GM18867 (cell line): ENCODE measurements at regions not wholly inside any gene's neighbourhood (a gene's known extent, or its start where the extent isn't known, plus 50 kb on each side); places are given as distances from the start of the nearest gene placed in this dataset.
"Not testable (repeated sequence)": the region's sequence is repeated elsewhere in the genome, so short reads cannot be mapped to it uniquely, and the experiment has no call there.

Experiments
- ATAC-seq: cut with Tn5 transposase; IDR thresholded peaks from one replicate; pipeline ENCODE4 v1.9.1; 2021; ENCODE audit warnings: mild to moderate bottlenecking, moderate library complexity; ENCODE audit not compliant: unreplicated experiment

DNA sequence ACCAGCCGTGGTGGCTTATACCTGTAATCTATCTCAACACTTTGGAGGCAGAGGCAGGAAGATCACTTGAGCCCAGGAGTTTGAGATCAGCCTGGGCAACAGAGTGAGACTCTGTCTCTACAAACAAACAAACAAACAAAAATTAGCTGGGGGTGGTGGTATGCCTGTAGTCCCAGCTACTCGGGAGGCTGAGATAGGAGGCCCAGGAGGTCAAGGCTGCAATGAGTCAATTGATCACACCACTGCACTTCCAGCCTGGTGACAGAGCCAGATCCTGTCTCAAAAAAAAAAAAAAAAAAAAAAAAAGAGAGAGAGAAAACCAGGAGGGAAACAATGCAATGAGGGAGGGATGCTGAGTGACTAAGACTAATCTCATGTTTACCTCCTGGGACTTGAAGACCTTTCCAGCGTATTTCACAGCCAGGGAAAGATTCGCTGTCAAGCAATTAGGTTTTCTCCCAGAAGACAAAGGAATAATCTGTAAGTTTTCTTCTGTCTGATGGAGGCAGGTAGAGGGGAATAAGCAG, 51.1 kb upstream of the MIER3 start:
- ATAC-seq: no peak

DNA sequence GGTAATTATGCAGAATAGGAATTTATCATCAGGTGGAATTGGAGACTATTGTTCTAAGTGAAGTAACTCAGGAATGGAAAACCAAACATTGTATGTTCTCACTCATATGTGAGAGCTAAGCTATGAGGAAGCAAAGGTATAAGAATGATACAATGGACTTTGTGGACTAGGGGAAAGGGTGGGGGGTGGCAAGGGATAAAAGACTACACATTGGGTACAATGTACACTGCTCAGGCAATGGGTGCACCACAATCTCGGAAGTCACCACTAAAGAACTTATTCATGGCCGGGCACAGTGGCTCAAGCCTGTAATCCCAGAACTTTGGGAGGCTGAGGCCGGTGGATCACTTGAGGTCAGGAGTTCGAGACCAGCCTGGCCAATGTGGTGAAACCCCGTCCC, 51.6 kb upstream of the MIER3 start:
- not testable (repeated sequence) for ATAC-seq

DNA sequence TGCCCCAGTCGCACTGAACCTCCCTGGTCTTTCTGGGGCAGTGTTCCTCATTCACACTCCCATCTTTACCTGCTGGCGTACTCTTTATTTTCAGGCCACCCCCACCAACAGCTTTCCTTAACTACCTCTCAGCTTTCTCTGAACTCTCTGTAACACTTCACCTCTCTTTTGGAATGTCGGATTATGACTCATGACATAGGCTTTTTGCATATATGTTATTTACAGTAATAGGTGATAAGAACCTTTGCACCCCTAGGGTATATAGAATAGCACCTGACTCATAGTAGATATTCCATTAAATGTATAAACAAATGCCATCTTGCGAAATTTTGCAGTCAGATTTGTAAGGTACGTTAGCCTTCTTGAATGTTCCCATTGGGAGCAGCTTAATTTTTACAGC, 52.9 kb upstream of the MIER3 start:
- no peak for ATAC-seq

DNA sequence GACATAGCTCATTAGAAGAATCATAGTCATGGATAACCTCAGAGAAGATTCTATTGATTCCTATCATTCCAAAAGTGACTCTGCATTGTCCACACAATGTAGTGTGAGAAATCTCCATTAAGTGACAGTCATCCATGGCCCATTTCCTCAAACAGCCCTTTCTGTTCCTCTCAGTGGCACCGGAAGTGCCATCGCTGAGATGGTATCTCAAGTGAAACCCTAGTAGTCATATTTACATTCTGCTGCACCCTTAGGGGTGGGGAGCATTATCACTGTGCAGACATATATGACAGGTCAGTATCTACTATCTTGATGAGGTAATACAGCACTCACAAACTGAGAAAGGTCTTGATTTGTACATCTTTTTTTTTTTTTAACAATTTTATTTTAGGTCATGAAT, 55.4 kb upstream of the MIER3 start:
- peak; percentile 91 for ATAC-seq

DNA sequence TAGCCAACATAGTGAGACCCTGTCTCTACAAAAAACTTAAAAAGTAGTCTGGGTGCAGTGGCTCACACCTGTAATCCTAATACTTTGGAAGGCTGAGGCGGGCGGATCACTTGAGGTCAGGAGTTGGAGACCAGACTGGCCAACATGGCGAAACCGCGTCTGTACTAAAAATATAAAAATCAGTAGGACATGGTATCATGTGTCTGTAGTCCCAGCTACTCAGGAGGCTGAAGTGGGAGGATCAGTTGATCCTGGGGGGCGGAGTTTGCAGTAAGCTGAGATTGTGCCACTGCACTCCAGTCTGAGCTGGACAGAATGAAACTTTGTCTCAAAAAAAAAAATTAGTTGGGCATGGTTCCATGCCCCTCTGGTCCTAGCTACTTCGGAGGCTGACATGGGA, 57.9 kb upstream of the MIER3 start:
- no peak for ATAC-seq

DNA sequence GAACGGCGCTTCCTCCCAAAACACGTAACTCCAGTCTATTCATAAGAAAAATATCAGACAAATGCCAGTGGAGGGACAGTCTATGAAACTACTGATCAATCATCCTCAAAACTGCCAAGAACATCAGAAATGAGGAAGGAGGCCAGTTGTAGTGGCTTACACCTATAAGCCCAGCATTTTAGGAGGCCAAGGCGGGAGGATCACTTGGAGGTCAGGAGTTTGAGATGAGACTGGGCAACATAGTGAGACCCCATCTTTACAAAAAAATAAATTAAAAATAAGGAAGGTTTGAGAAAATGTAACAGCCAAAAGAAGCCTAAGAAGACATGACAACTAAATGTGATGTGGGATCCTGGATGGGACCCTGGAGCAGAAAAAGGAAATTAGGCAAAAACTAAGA, 58.9 kb upstream of the MIER3 start:
- ATAC-seq: no peak

DNA sequence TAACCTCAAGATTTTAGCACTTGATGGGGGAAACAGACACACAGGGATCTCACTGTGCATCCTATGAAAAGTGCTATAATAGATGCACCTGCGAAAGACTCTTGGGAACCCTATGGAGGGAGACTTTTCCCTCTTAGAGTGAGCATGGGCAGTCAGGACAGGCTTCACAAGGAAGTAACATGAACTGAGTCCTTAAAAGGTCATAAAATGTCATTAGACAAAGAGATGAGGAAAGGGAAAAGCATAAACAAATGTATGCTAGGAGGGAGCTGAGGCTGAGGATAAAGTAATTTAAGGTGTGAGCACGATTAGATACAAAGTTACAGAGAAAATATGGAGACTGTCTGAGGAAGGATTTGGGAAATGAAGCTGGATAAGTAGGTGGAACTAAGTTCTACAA, 60.6 kb upstream of the MIER3 start:
- ATAC-seq: no peak

DNA sequence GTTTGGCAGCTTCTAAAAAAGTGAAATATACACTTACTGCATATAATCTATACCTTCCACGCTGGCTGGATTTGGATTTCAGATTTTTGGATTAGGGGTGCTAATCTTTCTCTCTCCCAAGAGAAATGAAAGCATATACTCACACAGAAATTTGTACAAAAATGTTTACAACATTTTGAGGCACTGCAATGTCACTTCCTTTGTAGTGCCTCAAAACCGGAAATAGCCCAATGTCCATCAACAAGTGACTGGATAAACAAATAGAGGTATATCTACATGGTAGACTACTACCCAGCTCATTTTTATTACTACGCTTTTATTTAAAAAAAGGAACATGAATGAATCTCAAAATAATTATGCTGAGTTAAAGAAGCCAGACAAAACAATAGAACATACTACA, 74.0 kb upstream of the MIER3 start:
- ATAC-seq: no peak

DNA sequence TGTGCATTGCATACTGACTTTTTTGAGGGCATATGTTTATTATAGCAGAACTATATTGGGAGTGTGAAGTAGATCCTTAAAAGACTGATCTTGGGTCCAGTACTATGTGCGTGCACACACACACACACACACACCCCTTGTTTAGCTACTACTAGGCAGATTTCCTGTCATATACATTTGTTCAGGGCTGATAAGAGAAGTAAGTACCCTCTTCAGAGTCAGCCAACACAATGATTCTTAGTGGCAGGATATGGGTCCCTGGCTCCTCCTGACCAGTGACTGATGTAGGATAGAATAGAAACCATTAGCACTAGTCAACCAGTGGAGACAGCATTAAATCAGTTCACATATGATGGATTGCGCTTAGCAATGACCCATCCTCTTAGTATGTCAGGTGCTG, 76.2 kb upstream of the MIER3 start:
- ATAC-seq: no peak

DNA sequence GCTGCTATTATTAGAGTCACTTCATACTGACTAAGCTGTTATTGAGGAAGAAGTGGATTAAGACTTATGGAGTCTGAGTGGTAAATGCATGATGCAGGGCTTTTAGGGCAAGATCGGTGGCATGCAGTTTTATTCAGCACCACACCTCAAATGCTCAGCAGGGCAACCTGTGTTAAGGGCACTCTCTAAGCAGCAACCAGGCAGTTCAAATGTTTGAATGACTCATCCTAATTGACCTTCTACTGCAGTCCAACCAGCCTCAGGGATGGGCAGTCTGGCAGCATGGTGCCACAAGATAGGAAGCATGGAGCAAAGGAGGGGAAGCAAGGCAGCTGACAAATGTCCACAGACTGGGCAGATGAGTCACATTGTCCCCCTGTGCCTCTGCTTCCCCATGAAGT, 80.2 kb upstream of the MIER3 start:
- no peak for ATAC-seq

DNA sequence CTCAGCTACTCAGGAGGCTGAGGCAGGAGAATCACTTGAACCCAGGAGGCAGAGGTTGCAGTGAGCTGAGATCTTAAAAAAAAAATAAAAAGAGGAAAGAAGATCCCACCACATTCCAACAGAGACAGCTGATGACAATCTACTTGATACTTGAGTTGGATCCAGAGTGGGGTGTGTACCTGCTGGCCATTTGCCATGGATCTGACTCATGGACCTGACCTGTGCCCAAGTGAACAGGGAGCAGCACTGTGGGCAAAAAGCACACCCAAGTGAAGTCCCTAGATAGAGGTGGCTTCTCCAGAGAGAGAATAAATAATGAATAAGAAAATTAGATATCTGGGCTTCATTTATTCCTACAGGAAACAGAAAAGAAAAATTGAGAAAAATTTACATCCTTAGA, 81.2 kb upstream of the MIER3 start:
- no peak for ATAC-seq

DNA sequence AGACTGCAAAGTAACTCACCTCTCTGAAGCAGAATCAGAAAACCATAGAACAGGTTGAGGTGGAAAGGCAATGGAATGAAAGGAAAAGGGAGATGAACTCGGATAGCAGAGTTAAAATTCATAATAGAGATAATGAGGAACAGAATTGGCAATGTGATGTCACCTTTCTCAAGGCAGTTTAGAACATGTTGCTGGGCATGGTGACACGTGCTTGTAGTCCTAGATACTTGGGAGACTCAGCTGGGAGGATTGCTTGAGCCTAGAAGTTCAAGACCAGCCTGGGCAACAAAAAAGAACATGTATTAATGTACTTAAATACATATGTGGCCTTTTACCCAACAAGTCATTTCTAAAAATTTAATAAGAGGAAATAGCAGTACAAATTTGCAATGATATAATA, 81.6 kb upstream of the MIER3 start:
- no peak for ATAC-seq

DNA sequence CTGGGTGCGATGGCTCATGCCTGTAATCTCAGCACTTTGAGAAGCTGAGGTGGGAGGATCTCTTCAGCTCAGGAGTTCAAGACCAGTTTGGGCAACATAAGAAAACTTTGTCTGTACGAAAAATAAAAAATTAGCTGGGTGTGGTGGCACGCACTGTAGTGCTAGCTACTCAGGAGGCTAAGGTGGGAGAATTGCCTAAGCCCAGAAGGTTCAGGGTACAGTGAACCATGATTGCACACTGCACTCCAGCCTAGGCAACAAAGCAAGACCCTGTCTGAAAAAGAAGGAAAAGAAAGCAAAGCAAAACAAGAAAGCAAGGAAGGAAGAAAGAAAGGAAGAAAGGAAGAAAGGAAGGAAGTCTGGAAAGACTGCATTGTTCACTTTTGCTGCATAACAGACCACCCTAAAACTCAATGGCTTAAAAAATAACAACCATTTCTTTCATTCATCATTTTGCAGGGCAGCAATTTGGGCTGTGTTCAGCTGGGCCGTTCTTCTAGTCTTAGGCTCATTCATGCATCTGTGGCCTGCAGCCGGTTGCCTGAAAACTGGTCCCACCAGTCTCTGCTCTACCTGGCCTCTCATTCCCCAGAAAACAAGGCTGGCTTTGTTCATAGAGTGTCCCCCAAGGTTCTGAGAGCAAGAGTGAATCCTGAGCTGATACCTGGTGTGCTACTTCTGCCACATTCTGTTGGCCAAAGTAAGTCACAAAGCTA, 82.4 kb upstream of the MIER3 start:
- ATAC-seq: no peak

DNA sequence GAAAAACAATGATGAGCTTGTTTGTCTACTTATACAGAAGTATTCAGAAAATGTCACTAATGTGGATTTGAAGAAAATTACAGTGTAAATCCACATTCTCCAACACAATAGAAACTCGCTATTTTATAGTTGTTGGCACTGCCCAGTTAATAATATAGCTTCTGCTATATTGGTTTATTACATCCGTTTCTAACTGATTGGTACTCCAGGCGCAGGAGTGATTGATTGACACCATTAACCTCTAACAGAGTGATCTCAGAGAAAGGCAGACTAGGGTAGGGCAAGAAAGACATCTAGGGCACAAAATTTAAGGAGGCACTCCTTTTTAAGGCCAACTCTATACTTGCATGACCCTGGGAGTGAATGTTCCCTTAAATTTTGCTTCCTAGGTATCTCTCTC, 84.0 kb upstream of the MIER3 start:
- no peak for ATAC-seq

DNA sequence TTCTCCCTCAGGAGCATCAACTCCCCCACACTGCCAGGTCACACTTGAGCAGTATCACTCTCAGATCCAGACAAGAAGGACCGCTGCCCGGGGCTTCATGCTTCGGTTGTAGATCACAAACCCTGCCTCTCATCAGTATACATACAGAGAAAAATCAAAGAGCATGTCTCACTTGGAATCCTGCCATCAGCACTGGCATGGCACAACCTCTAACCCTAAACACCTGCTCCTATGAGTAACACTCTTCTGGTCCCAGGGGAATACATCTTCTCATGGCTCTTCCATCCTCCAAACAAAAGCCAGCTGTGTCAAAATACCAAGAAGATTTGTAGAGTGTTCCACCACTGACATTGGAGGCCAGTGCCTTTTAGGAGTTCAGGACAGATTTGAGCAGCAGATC, 84.8 kb upstream of the MIER3 start:
- no peak for ATAC-seq

DNA sequence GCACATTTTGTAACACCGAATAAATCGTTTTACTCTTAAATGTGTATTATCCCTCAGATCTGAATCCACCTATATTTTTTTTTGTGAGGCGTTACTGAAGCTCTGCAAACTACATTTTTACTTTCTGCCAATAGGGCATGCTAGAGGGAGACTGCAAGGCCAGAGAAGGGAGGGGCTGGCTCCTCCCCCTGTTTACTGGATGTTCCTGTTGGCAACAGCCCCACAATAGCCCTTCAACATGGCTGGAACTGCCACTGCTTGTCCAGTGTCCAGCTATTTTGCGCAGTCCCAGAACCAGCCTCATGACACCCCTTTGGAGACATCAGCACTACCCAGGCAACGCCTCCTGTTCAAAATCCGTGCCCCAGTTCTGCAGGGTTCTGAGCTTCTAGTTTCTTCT, 85.4 kb upstream of the MIER3 start:
- ATAC-seq: no peak

DNA sequence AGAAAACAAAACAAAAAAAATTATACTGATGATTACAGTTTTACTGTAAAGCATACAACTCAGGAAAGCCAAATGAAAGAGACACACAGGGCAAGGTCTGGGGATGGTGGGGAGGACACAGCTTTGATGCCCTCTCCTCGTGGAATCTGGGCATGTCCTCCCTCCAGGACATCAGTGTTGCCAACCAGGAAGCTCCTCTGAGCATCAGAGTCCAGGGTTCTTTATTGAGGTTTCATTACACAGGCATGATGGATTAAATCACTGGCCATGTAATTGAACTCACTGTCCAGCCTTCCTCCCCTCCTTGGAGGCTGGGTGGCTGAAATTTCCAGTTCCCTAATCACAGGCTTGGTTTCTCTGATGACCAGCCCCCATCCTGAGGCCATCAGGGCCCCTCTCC, 89.6 kb upstream of the MIER3 start:
- ATAC-seq: no peak

DNA sequence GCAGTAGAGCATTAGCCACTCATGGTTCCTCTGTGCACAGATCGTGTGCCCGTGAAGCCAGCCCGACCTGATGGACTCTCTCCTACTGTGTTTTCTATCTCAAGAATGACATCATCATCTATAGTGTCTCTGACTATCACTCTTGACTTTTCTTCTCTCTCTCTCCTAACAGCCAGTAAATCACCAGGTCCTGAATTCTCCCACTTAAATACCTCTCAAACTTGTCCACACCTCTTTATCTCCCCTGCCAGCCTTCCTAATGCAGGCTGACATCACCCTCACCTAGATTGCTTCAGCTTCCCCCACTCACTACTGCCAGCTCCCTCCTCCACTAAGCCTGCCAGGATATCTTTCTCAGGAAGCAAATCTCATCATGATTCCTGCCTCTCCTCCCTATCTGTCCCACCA, 90.6 kb upstream of the MIER3 start:
- no peak for ATAC-seq

DNA sequence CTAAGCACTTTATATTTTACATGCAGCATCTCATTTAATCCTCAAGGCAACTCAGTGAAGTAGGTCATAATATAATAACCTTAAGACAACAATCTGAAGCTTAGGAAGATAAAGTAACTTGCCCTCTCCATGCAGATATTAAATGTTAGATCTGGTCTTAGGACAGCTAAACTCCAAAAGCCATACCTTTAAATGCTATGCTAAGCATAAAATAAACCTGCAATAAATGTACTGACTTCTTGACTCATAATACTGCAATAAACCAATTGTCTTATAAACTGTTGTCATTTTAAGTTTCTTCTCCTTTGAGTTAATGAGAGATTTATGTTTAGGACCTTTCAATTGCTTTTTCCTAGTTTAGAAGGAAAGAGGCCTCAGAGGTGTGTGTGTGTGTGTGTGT, 102.2 kb upstream of the MIER3 start:
- ATAC-seq: no peak

DNA sequence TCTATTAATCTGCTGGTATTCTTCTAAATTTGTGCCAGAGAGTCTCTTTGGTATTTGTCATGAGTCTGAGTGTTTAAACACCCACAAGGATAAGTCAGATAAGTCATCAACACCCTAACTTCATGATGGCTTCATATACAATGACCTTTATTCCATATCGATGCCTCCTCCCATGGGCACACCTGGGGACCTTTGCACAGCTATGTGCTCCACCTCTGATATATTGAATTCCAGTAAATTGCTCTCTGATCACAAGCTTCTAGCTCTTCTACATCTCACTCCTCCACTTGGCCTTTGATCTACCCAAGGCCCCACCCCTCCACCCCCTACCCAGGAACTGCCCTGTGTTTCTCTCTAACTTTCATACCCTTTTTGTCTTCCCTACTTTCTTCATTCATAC, 102.7 kb upstream of the MIER3 start:
- ATAC-seq: no peak

DNA sequence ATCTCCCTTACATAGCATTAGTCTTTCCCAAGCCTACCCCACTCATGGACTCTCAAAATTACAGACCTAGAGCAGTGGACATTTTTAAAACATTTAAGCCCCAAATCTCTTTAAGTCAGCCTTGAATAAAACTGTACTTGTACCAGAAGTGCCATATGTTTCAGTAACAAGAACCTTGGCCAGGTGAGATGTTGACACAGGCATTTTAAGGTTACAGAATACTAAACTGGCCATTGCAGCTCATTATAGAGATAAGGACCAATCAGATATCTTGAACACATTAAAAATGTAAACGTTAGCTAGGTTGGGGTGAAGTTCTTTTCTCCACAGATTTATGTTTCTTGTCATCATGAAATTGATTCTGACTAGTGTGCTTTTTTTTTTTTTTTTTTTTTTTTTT, 103.8 kb upstream of the MIER3 start:
- no peak for ATAC-seq

DNA sequence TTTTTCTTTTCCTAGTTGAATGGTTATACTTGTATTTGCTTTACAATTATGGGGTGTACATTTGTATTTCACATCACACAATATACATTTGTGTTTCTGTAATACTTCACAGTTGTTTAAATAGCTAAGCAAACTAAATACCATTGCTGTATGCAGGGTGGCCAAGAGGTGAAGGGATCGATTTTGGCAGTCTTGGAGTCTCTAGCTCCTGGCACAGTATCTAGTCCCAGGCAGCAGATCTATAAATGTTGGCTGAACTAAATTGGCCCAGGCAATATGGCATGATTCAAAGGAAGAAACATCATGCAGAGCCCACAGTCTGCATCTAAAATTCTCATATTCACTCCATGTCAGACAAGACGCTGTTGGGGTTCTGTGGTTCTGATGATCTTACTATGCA, 110.1 kb upstream of the GPBP1 start:
- ATAC-seq: no peak

DNA sequence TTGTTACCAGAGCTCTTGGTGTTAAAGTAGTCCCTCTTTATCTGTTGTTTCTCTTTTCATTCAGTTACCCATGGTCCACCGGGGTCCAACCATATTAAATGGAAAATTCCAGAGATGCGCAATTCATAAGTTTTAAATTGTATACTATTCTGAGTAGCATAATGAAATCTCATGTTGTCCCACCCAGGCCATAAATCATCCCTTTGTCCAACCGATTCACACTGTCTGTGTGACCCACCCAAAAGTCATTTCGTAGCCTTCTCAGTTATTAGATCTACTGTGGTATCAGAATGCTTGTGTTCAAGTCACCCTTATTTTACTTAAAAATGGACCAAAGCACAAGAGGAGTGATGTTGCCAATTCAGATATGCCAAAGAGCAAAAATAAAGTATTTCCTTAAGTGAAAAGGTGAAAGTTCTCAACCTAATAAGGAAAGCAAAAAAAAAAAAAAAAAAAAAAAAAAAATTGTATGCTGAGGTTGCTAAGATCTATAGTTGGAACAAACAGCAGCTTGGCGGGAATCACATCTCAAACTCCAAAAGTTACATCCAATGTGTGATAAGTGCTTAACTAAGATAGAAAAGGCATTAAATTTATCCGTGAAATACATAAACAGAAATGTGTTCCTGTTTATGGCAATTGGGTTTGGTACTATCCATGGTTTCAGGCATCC, 106.8 kb upstream of the GPBP1 start:
- ATAC-seq: no peak
